ENCODE measurements at regions not wholly inside any gene's neighbourhood (a gene's known extent, or its start where the extent isn't known, plus 50 kb on each side); places are given as distances from the start of the nearest gene placed in this dataset.
A peak's percentile ranks its signal among the peaks of the same experiment; 100 is the strongest.

DNA sequence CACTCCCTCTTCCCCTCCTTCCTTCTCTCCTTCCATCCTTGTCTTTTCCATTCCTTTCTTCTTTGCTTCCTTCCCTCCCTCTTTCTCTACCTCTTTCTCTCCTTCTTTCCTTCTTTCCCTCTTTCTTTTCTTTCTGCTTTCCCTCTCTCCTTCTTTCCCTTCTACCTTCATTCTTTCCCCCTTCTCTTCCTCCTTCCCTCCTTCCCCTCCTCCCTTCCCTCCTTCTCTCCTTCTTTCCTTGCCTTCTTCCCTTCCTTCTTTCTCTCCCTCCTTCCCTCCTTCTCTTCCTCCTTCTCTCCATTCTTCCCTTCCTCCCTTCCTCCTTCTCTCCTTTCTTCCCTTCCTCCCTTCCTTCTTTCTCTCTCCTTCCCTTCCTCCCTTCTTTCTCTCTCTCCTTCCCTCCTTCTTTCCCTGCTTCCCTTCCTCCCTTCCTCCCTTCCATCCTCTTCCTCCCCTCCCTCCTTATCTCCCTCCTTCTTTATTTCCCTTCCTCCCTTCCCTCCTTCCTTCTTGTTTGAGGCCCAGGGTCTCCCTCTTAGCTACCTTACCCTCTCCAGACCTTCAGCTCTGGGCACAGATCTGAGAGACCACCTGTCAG is 77.0 kb downstream of the BUD13 start:
- H3K27me3 ChIP-seq = no peaks in the 10 kb centered on the region
- no peak overlapping the region for H3K27ac ChIP-seq
- no peaks in the 10 kb centered on the region for H3K36me3 ChIP-seq
- no peak overlapping the region for H3K4me3 ChIP-seq
- no peak for DNase-seq
- H3K9me3 ChIP-seq = no peaks in the 10 kb centered on the region
- intact Hi-C loops (cut with DNase I) = loop anchor here (10.0 kb wide), 3 partner anchors 421 to 701 kb away; no protein-coding TSS in a partner anchor
- no peaks in the 10 kb centered on the region for H3K4me1 ChIP-seq
- TF ChIP-seq POLR2AphosphoS5 (IDR thresholded peaks at IDR 0.05) = no peak
- TF ChIP-seq EP300 (IDR thresholded peaks at IDR 0.05) = no peak
- TF ChIP-seq POLR2A (IDR thresholded peaks at IDR 0.05) = no peak
- TF ChIP-seq, protein P1, sequence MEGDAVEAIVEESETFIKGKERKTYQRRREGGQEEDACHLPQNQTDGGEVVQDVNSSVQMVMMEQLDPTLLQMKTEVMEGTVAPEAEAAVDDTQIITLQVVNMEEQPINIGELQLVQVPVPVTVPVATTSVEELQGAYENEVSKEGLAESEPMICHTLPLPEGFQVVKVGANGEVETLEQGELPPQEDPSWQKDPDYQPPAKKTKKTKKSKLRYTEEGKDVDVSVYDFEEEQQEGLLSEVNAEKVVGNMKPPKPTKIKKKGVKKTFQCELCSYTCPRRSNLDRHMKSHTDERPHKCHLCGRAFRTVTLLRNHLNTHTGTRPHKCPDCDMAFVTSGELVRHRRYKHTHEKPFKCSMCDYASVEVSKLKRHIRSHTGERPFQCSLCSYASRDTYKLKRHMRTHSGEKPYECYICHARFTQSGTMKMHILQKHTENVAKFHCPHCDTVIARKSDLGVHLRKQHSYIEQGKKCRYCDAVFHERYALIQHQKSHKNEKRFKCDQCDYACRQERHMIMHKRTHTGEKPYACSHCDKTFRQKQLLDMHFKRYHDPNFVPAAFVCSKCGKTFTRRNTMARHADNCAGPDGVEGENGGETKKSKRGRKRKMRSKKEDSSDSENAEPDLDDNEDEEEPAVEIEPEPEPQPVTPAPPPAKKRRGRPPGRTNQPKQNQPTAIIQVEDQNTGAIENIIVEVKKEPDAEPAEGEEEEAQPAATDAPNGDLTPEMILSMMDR (IDR thresholded peaks at IDR 0.05) = no peak

DNA sequence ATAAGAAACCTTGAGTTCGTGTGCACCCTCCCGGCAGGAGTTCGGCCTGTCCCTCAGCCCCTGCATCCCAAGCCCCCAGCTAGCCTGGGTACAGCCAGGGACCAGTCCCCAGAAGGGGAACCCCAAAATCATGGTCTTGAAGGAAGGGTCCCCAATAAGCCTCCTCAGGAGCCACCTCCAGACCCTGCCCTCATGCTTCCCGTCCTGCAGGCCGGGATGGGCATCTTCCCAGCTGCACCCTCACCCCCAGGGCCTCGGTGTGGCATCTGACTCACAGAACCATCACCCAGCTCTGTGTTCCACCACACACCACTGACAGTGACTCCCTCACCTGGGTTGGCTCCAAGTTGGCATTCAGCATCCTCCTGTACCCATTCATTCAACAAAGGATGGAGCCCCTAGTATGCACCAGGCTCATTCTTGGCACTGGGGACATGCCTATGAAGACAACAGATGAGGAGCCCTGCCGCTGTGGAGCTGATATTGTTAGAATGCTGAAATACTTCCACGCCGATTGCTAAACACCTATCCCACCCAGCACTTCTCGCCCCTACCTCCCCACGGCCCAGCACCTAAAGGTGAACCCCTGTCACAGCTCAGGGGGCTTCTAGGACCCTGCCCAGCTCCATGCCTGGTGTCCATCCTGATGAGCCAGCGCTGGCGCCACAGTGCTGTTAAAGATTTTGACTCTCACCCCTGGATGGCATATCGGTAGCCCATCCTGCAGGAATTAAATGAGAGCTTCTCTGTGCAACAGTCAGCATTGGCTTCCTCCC is 77.8 kb downstream of the BUD13 start:
- TF ChIP-seq EP300 (IDR thresholded peaks at IDR 0.05) (no peak), POLR2AphosphoS5 (IDR thresholded peaks at IDR 0.05) (no peak), POLR2A (IDR thresholded peaks at IDR 0.05) (no peak)
- TF ChIP-seq, protein P1 (IDR thresholded peaks at IDR 0.05) = no peak
- H3K4me3 ChIP-seq = no peak overlapping the region
- no peaks in the 10 kb centered on the region for H3K4me1 ChIP-seq
- H3K36me3 ChIP-seq = no peaks in the 10 kb centered on the region
- WGBS, 2 donors = 89 to 90% methylated on average over 14 of the region's 14 CpGs
- H3K27me3 ChIP-seq = no peaks in the 10 kb centered on the region
- DNase-seq = peak; percentile 50
- intact Hi-C loops (cut with DNase I) = loop anchor here (10.0 kb wide), 3 partner anchors 420 to 700 kb away; no protein-coding TSS in a partner anchor
- H3K9me3 ChIP-seq = no peaks in the 10 kb centered on the region
- no peak overlapping the region for H3K27ac ChIP-seq

DNA sequence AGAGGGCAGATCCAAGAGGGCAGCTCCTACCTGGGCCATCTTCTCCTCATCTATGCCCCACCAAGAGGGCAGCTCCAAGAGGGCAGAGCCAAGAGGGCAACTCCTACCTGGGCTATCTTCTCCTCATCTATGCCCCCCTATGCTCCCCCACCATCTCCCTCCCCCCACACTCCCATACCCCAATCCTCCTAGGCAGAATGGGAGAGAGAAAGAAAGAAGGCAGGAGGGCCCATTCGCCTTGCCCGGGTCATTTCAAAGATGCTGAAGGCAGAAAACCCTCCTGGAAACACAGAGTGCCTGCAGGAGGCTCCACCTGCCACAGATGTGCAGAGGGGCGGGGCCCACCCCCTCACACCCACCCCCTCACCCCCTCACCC is 78.5 kb downstream of the BUD13 start:
- Histone ChIP-seq H3K4me1 (no peaks in the 10 kb centered on the region), H3K36me3 (no peaks in the 10 kb centered on the region), H3K27me3 (no peaks in the 10 kb centered on the region), H3K27ac (no peak overlapping the region), H3K9me3 (no peaks in the 10 kb centered on the region), H3K4me3 (no peak overlapping the region)
- TF ChIP-seq, protein P1 (IDR thresholded peaks at IDR 0.05) = no peak
- TF ChIP-seq POLR2A (IDR thresholded peaks at IDR 0.05) = no peak
- no peak for TF ChIP-seq POLR2AphosphoS5 (IDR thresholded peaks at IDR 0.05)
- no peak for TF ChIP-seq EP300 (IDR thresholded peaks at IDR 0.05)
- peak; percentile 22 for DNase-seq
- intact Hi-C loops (cut with DNase I) = loop anchor here (10.0 kb wide), 3 partner anchors 420 to 700 kb away; no protein-coding TSS in a partner anchor
- WGBS, 2 donors = 71 to 79% methylated on average over 3 of the region's 3 CpGs

DNA sequence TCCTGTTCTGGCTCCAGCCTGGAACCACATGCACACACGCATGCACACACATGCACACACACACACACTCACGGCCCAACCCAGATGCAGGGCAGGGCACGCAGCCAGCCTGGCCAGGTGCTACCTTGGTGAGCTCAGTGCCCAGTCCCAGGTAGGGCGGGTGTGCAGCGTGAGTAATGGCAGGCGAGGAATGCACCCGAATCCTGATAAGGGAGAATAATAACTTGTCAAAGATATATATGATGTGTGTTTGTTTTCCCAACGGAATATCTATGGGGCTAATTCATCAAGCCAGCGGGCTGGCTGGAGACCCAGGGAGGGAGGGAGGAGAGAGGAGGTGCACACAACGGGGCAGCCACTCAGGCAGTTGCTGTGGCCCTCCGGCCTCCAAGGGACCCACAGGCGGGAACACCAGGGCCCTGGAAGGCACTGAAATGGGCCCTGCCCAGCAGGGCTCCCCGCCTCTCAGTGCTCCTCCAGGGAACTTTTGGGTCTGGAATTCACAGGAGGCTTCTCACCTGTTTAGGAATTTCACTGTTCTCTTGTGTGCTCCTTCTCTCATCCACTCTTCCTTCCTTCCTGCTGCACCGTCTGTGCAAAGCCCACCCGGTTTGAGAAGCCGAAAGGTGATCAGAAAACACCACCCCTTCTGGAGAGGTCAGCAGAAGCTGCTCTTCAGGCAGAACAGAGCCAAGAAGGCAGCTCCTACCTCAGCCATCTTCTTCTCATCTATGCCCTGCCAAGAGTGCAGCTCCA is 79.0 kb downstream of the BUD13 start:
- WGBS, 2 donors = 22 to 65% methylated on average over 16 of the region's 16 CpGs
- DNase-seq = peak; percentile 26
- Histone ChIP-seq H3K4me1 (no peaks in the 10 kb centered on the region), H3K4me3 (no peak overlapping the region), H3K9me3 (no peaks in the 10 kb centered on the region), H3K27me3 (no peaks in the 10 kb centered on the region), H3K27ac (no peak overlapping the region), H3K36me3 (no peaks in the 10 kb centered on the region)
- TF ChIP-seq POLR2A (IDR thresholded peaks at IDR 0.05) (no peak), POLR2AphosphoS5 (IDR thresholded peaks at IDR 0.05) (no peak), EP300 (IDR thresholded peaks at IDR 0.05) (no peak)
- TF ChIP-seq, protein P1 (IDR thresholded peaks at IDR 0.05) = no peak
- intact Hi-C loops (cut with DNase I) = loop anchor here (10.0 kb wide), 3 partner anchors 419 to 699 kb away; no protein-coding TSS in a partner anchor
